Neural cell (in vitro differentiated cells): ENCODE measurements at regions not wholly inside any gene's neighbourhood (a gene's known extent, or its start where the extent isn't known, plus 50 kb on each side); places are given as distances from the start of the nearest gene placed in this dataset.

Experiments
- EP300 ChIP-seq: fragments of 450-650 bp; conservative IDR thresholded peaks from 2 replicates; pipeline ENCODE4 v1.6.1; 2014; ENCODE audit warnings: antibody characterized with exemption, mild to moderate bottlenecking, moderate library complexity; ENCODE audit not compliant: poor library complexity, severe bottlenecking
- EZH2 ChIP-seq: fragments of 200-600, 300-800 bp; shearing (Covaris generic), sonication (generic); IDR thresholded peaks from 2 replicates; pipeline ENCODE4 v1.6.1; 2014; ENCODE audit warnings: antibody characterized with exemption, low read length, borderline replicate concordance, mild to moderate bottlenecking; ENCODE audit not compliant: insufficient read depth, poor library complexity, severe bottlenecking
- MXI1 ChIP-seq: fragments of 450-650 bp; conservative IDR thresholded peaks from 2 replicates; pipeline ENCODE4 v1.6.1; 2014; ENCODE audit warnings: antibody characterized with exemption, mild to moderate bottlenecking; ENCODE audit not compliant: poor library complexity, severe bottlenecking
- POLR2AphosphoS5 ChIP-seq: IDR thresholded peaks from 2 replicates; pipeline ENCODE4 v1.6.1; 2012
- SMC3 ChIP-seq: fragments of 450-650 bp; conservative IDR thresholded peaks from 2 replicates; pipeline ENCODE4 v1.6.1; 2014; ENCODE audit warnings: antibody characterized with exemption, mild to moderate bottlenecking, moderate library complexity; ENCODE audit not compliant: poor library complexity
- TAF1 ChIP-seq: IDR thresholded peaks from 2 replicates; pipeline ENCODE4 v1.6.1; 2012; ENCODE audit warnings: low read depth
- TF ChIP-seq, protein P1 (sequence below): fragments of 450-650 bp; IDR thresholded peaks from 2 replicates; pipeline ENCODE4 v1.5.1; 2014; ENCODE audit warnings: antibody characterized with exemption, mild to moderate bottlenecking, moderate library complexity; ENCODE audit not compliant: poor library complexity, severe bottlenecking
- TF ChIP-seq, protein P2 (sequence below): IDR thresholded peaks from 2 replicates; pipeline ENCODE4 v1.6.1; 2012; ENCODE audit warnings: borderline replicate concordance

DNA sequence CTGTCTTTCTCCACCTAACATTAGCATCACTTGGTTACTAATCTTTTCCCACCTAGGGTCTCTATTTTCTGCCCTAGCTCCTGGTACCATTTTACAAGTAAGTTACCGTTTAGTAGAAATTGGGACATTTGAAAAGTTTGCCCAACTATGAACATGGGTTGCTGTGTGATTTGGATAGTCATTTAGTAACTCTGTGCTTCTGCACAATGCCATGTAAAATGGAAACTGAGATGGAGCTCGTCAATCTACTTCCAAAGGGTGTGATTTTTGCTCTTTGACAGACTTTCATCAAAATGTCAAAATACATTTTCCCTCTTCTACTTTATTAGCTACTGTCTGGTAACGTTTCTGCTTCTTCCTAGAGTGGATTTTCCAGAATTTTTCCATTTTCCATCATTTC lies 381.5 kb upstream of the B3GALT2 start:
- TF ChIP-seq EP300 (no peak), EZH2 (no peak), MXI1 (no peak), POLR2AphosphoS5 (no peak), TAF1 (no peak), SMC3 (no peak)
- TF ChIP-seq, protein P1, sequence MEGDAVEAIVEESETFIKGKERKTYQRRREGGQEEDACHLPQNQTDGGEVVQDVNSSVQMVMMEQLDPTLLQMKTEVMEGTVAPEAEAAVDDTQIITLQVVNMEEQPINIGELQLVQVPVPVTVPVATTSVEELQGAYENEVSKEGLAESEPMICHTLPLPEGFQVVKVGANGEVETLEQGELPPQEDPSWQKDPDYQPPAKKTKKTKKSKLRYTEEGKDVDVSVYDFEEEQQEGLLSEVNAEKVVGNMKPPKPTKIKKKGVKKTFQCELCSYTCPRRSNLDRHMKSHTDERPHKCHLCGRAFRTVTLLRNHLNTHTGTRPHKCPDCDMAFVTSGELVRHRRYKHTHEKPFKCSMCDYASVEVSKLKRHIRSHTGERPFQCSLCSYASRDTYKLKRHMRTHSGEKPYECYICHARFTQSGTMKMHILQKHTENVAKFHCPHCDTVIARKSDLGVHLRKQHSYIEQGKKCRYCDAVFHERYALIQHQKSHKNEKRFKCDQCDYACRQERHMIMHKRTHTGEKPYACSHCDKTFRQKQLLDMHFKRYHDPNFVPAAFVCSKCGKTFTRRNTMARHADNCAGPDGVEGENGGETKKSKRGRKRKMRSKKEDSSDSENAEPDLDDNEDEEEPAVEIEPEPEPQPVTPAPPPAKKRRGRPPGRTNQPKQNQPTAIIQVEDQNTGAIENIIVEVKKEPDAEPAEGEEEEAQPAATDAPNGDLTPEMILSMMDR = no peak
- TF ChIP-seq, protein P2, sequence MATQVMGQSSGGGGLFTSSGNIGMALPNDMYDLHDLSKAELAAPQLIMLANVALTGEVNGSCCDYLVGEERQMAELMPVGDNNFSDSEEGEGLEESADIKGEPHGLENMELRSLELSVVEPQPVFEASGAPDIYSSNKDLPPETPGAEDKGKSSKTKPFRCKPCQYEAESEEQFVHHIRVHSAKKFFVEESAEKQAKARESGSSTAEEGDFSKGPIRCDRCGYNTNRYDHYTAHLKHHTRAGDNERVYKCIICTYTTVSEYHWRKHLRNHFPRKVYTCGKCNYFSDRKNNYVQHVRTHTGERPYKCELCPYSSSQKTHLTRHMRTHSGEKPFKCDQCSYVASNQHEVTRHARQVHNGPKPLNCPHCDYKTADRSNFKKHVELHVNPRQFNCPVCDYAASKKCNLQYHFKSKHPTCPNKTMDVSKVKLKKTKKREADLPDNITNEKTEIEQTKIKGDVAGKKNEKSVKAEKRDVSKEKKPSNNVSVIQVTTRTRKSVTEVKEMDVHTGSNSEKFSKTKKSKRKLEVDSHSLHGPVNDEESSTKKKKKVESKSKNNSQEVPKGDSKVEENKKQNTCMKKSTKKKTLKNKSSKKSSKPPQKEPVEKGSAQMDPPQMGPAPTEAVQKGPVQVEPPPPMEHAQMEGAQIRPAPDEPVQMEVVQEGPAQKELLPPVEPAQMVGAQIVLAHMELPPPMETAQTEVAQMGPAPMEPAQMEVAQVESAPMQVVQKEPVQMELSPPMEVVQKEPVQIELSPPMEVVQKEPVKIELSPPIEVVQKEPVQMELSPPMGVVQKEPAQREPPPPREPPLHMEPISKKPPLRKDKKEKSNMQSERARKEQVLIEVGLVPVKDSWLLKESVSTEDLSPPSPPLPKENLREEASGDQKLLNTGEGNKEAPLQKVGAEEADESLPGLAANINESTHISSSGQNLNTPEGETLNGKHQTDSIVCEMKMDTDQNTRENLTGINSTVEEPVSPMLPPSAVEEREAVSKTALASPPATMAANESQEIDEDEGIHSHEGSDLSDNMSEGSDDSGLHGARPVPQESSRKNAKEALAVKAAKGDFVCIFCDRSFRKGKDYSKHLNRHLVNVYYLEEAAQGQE = no peak
